Lower leg skin (tissue), 4 donors: ENCODE measurements at regions not wholly inside any gene's neighbourhood (a gene's known extent, or its start where the extent isn't known, plus 50 kb on each side); places are given as distances from the start of the nearest gene placed in this dataset.

Experiments used
- DNase-seq, 2 donors: peaks; one replicate each; pipeline ENCODE4 v3.0.0-alpha.2; 2019; ENCODE audit warnings: low spot score in 2 of 2
- H3K4me3 ChIP-seq: fragments of 200-600 bp; sonication (generic); 2 replicates; pipeline ENCODE4 v1.5.1; 2017; ENCODE audit warnings: mild to moderate bottlenecking, low read depth; ENCODE audit not compliant: poor library complexity, severe bottlenecking
- CTCF ChIP-seq, 3 donors: fragments of 450-650 bp; IDR thresholded peaks; one replicate each; pipeline ENCODE4 v1.5.1; 2016; ENCODE audit warnings: antibody characterized with exemption in 3 of 3, mild to moderate bottlenecking in 3 of 3, moderate library complexity in 2 of 3
- POLR2A ChIP-seq, 2 donors: fragments of 450-650 bp; IDR thresholded peaks; one replicate each; pipeline ENCODE4 v1.6.1; 2016 to 2017; ENCODE audit warnings: antibody characterized with exemption in 2 of 2, mild to moderate bottlenecking in 1 of 2, moderate library complexity in 1 of 2
- WGBS, 2 donors: methylation state at CpG; one replicate each; pipeline ENCODE4 v1.1.5; 2018; 5-methylcytosine and 5-hydroxymethylcytosine counted together
- intact Hi-C: fragments of 100-400 bp; cut with DNase I; formaldehyde crosslinking; loops from one replicate; pipeline ENCODE4 v1.15.0; 2023; ENCODE audit warnings: low total_unique reads

- DNase-seq: no peak
- no peak overlapping the region for H3K4me3 ChIP-seq
- intact Hi-C loops: no loop called here
- 90 to 97% methylated on average over 1 of the region's 1 CpG for WGBS, 2 donors
- TF ChIP-seq POLR2A (IDR thresholded peaks at IDR 0.05) (no peak), CTCF (IDR thresholded peaks at IDR 0.05) (no peak)
Measured at GRCh38 chr6:15854378-15854777, 191.6 kb upstream of the DTNBP1 start.

GRCh38 chr6:15853259-15853658 lies 190.4 kb upstream of the DTNBP1 start:
- H3K4me3 ChIP-seq: no peak overlapping the region
- intact Hi-C loops: no loop called here
- DNase-seq: no peak
- 92% methylated on average over 1 of the region's 1 CpG for WGBS, 2 donors
- TF ChIP-seq POLR2A (IDR thresholded peaks at IDR 0.05) (no peak), CTCF (IDR thresholded peaks at IDR 0.05) (no peak)

GRCh38 chr6:15852289-15852688 lies 189.5 kb upstream of the DTNBP1 start:
- intact Hi-C loops: no loop called here
- 80 to 91% methylated on average over 2 of the region's 2 CpGs for WGBS, 2 donors
- no peak for DNase-seq
- TF ChIP-seq CTCF (IDR thresholded peaks at IDR 0.05): no peak
- no peak for TF ChIP-seq POLR2A (IDR thresholded peaks at IDR 0.05)
- H3K4me3 ChIP-seq: no peak overlapping the region

GRCh38 chr6:15849395-15849794 lies 186.6 kb upstream of the DTNBP1 start:
- 95 to 99% methylated on average over 4 of the region's 4 CpGs for WGBS, 2 donors
- DNase-seq: no peak
- TF ChIP-seq POLR2A (IDR thresholded peaks at IDR 0.05) (no peak), CTCF (IDR thresholded peaks at IDR 0.05) (no peak)
- H3K4me3 ChIP-seq: no peak overlapping the region
- intact Hi-C loops: no loop called here

- no peak for DNase-seq
- 87 to 90% methylated on average over 4 of the region's 4 CpGs for WGBS, 2 donors
- TF ChIP-seq CTCF (IDR thresholded peaks at IDR 0.05) (no peak), POLR2A (IDR thresholded peaks at IDR 0.05) (no peak)
- intact Hi-C loops: no loop called here
- no peak overlapping the region for H3K4me3 ChIP-seq
Measured at GRCh38 chr6:15845492-15845891, 182.7 kb upstream of the DTNBP1 start.

- no peak for TF ChIP-seq POLR2A (IDR thresholded peaks at IDR 0.05)
- no peak for TF ChIP-seq CTCF (IDR thresholded peaks at IDR 0.05)
- intact Hi-C loops: no loop called here
- no peak for DNase-seq
- H3K4me3 ChIP-seq: no peak overlapping the region
Measured at GRCh38 chr6:15843764-15844163, 180.9 kb upstream of the DTNBP1 start.
